Ishikawa (cell line): ENCODE measurements at regions not wholly inside any gene's neighbourhood (a gene's known extent, or its start where the extent isn't known, plus 50 kb on each side); places are given as distances from the start of the nearest gene placed in this dataset.

ENCODE experiments used
- CEBPB ChIP-seq: IDR thresholded peaks from 2 replicates; pipeline ENCODE4 v1.6.1; 2012
- CREB1 ChIP-seq: IDR thresholded peaks from 2 replicates; pipeline ENCODE4 v1.6.1; 2012; ENCODE audit warnings: low read depth
- EGR1 ChIP-seq: IDR thresholded peaks from 2 replicates; pipeline ENCODE4 v1.6.1; 2012
- EP300 ChIP-seq: IDR thresholded peaks from 2 replicates; pipeline ENCODE4 v1.6.1; 2012; ENCODE audit warnings: borderline replicate concordance
- FOXM1 ChIP-seq: IDR thresholded peaks from 2 replicates; pipeline ENCODE4 v1.6.1; 2012; ENCODE audit warnings: low read depth, borderline replicate concordance
- MAX ChIP-seq: IDR thresholded peaks from 2 replicates; pipeline ENCODE4 v1.6.1; 2012
- NFIC ChIP-seq: IDR thresholded peaks from 2 replicates; pipeline ENCODE4 v1.6.1; 2012
- RAD21 ChIP-seq: IDR thresholded peaks from 2 replicates; pipeline ENCODE4 v1.6.1; 2012; ENCODE audit warnings: low read depth
- REST ChIP-seq: IDR thresholded peaks from 2 replicates; pipeline ENCODE4 v1.6.1; 2012; ENCODE audit warnings: low read depth, mild to moderate bottlenecking
- TAF1 ChIP-seq: IDR thresholded peaks from 2 replicates; pipeline ENCODE4 v1.6.1; 2012; ENCODE audit warnings: low read depth, mild to moderate bottlenecking
- TCF12 ChIP-seq: IDR thresholded peaks from 2 replicates; pipeline ENCODE4 v1.6.1; 2012; ENCODE audit warnings: low read depth
- TEAD4 ChIP-seq: IDR thresholded peaks from 2 replicates; pipeline ENCODE4 v1.6.1; 2012
- YY1 ChIP-seq: IDR thresholded peaks from 2 replicates; pipeline ENCODE4 v1.6.1; 2012; ENCODE audit warnings: low read depth
- ZBTB7A ChIP-seq: IDR thresholded peaks from 2 replicates; pipeline ENCODE4 v1.6.1; 2012; ENCODE audit warnings: low read depth
- TF ChIP-seq, protein P1 (sequence below): IDR thresholded peaks from 2 replicates; pipeline ENCODE4 v1.6.1; 2012

DNA sequence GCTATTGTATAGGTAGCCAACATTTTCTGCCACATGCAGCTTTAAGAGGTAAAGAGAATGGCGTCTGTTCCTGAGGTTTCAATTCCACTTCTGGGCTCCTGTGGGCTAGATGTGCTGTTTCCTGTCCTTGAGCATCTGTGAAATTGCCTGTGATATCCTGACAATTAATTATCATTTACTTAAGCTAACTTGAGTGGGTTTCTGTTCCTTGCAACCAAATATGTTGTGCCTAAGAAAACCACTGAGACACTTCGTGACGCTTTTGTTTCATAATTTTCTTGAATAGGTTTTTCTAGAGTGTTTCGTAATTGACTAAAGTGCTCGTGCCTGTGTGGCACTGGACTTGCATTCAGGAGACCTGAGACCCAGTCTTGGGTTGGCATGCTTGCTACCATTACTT is 127.3 kb upstream of the POU3F1 start:
- no peak for TF ChIP-seq REST
- no peak for TF ChIP-seq EP300
- no peak for TF ChIP-seq CEBPB
- no peak for TF ChIP-seq TCF12
- TF ChIP-seq TEAD4 = no peak
- TF ChIP-seq TAF1 = no peak
- TF ChIP-seq EGR1 = no peak
- no peak for TF ChIP-seq YY1
- TF ChIP-seq, protein P1, sequence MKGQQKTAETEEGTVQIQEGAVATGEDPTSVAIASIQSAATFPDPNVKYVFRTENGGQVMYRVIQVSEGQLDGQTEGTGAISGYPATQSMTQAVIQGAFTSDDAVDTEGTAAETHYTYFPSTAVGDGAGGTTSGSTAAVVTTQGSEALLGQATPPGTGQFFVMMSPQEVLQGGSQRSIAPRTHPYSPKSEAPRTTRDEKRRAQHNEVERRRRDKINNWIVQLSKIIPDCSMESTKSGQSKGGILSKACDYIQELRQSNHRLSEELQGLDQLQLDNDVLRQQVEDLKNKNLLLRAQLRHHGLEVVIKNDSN = no peak
- TF ChIP-seq MAX = no peak
- TF ChIP-seq RAD21 = no peak
- TF ChIP-seq CREB1 = no peak
- TF ChIP-seq NFIC = no peak
- TF ChIP-seq ZBTB7A = no peak

DNA sequence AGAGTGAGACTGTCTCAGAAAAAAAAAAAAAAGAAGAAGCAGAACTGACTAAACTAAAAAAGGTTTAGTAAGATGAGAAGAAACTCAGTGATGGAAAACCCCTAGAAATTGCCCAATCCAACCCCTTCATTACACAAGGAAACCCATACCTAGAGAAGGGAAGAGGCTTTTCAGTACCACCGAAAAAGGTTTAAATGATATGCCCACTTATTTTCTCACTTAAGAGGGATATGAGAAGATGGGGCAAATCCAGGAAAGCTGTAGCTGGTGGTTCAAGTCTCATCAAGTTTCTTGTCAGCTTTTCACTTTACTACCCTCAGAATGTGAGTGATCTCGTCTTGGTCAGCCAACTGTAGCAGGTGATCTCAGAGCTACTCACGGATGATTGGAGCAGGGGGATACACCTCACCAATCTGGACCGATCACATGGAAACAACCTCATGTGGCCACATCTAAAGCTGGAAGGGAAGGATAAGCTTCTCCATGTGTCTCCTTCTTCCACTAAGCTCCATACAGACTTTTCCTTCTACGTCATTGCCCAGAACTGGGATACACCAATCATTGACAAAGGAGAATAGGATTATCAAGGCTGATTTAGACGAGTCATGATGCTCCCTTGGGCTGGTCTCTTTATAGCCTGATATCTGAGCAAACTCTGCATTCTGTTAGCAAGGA is 126.7 kb upstream of the POU3F1 start:
- TF ChIP-seq YY1 (no peak), MAX (no peak), FOXM1 (no peak), TCF12 (no peak), REST (no peak), EGR1 (no peak), NFIC (no peak), CEBPB (no peak), EP300 (no peak), TEAD4 (no peak)

DNA sequence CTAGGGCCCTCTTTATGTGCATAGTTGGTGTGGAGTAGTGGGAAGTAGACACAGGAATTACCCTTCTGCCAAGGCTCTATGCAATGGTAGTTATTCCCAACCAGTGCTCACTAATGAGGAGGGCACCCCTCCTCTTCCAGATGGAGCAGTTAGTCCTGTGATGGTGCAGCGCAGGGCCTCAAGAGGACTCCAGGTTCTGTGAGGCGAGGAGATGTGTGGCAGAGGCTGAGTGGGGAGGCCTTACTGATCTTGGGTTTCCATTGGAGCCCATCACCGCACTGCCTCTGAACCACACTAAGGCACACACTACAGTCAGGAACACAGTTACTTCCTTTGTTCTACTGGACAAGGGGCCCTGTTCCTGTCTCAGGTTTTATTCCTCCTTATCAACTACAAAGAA is 122.5 kb upstream of the POU3F1 start:
- TF ChIP-seq TCF12 = no peak
- TF ChIP-seq EP300 = no peak
- no peak for TF ChIP-seq ZBTB7A
- no peak for TF ChIP-seq FOXM1
- no peak for TF ChIP-seq TEAD4
- TF ChIP-seq, protein P1 = no peak
- no peak for TF ChIP-seq NFIC
- no peak for TF ChIP-seq RAD21
- no peak for TF ChIP-seq MAX

- no peak for TF ChIP-seq TCF12
- TF ChIP-seq EP300 = no peak
- no peak for TF ChIP-seq TAF1
- TF ChIP-seq CREB1 = no peak
- TF ChIP-seq RAD21 = no peak
- TF ChIP-seq TEAD4 = no peak
- TF ChIP-seq ZBTB7A = no peak
- no peak for TF ChIP-seq REST
- no peak for TF ChIP-seq FOXM1
- TF ChIP-seq YY1 = no peak
- TF ChIP-seq MAX = no peak
- TF ChIP-seq CEBPB = no peak
- no peak for TF ChIP-seq EGR1
- TF ChIP-seq, protein P1 = no peak
- no peak for TF ChIP-seq NFIC
These were observed 121.8 kb upstream of the POU3F1 start for GRCh38 chr1:38168365-38168764.
